ENCODE measurements at regions not wholly inside any gene's neighbourhood (a gene's known extent, or its start where the extent isn't known, plus 50 kb on each side); places are given as distances from the start of the nearest gene placed in this dataset.
"Not testable (repeated sequence)": the region's sequence is repeated elsewhere in the genome, so short reads cannot be mapped to it uniquely, and the experiment has no call there.

DNA sequence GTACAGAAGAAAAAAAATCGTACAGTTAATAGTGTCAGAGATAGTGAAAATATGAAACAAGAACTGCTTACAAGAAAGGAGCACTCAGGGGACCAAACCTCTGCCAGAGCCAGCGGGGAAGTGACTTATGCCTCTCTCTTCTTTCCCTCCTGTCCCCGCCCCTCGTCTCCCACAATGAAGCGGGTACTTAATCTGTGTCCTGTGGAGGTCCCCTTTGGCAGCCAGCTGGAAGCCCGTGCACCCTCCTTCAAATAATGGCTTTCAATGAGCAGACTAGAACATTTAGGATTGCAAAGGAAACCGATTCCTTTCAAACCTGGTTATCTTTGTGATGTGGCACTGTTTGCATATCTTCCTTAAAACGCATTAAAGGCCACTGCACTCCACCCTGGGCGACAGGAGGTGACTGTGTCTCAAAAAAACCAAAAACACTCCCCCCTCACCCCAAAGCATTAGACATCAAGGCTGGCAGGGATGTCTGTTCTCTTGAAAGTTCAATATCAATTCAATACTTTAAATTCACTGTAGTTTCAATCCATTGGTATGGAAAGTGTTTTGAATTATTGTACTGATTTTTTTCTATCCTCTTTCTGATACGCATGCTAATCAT lies 51.7 kb downstream of the PPIAL4C start:
- DNase-seq (ENCODE audit: low read depth in 2 of 2), result not testable (repeated sequence)

DNA sequence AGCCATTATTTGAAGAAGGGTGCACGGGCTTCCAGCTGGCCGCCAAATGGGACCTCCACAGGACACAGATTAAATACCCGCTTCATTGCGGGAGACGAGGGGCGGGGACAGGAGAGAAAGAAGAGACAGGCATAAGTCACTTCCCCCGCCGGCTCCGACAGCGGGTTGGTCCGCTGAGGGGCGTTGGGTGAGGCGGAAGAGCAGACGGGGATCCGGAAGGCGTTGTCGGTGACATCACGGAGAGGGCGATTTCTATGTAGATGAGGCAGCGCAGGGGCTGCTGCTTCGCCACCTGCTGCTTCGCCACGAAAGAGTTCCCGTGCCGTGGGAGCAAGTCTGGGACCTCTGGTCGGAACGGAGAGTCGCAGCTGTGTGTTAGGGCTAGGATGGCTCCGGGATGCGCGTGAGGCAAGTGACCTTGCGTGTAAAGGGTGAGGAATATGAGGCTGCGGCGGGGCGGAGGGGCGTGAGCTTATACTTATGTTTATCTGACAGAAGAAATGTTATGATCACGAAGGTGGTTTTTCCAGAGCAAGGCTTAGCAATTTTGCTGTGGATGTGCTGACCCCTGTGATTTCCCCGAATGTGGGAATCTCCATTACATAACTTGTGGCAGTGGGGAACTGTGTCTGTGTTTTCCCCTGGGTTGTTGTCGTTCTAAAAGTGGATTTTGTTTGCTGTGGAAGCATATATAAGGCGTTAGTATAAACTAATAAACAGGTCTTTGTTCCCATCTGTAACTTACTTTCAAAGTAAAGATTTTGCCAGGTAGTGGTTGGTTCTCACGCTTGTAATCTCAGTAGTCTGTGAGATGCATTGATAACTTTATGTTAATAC lies 52.9 kb downstream of the PPIAL4C start:
- DNase-seq (ENCODE audit: low read depth in 2 of 2), result peak; percentile 77 to 78

GRCh38 chr1:149638481-149638880 lies 54.8 kb downstream of the PPIAL4C start:
- not testable (repeated sequence) for DNase-seq (ENCODE audit: low read depth in 2 of 2)

DNA sequence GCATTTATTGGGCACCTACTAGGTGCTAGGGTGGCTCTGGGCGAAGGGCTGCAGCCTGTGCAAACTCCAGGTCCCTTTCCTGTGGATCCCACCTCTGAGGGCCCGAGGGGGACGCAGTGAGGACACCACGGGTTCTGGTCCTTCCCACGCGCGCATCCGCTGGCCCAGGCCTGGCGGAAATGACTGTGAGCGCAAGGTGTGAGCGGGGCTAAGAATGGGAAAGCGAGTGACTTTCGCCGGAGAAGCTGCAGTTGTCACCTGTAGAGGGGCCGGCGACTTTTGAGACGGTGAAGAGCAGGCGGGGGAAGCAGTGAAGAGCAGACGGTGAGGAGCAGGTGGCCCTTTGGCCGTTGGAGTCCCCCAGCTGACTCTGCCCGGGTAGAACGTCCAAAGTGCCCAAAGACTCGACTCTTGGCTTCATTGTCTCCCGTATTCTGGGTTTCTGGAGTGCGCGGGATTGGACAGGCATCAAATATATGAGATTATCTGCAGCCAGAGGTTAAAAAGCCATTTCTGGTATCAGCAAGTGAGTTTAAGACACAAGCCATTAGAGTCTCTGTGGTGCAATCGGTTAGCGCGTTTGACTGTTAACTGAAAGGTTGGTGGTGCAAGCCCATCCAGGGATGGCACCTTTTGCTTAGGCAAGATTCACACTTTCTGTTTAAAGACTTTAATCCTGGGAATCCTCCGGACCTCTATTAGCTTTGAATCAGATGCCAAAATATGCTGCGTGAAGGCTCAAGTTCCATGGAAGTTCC lies 55.4 kb downstream of the PPIAL4C start:
- DNase-seq (ENCODE audit: low read depth in 2 of 2), result not testable (repeated sequence)

- not testable (repeated sequence) for DNase-seq (ENCODE audit: low read depth in 2 of 2)
These were observed 57.5 kb downstream of the PPIAL4C start for GRCh38 chr1:149641179-149641578.

DNA sequence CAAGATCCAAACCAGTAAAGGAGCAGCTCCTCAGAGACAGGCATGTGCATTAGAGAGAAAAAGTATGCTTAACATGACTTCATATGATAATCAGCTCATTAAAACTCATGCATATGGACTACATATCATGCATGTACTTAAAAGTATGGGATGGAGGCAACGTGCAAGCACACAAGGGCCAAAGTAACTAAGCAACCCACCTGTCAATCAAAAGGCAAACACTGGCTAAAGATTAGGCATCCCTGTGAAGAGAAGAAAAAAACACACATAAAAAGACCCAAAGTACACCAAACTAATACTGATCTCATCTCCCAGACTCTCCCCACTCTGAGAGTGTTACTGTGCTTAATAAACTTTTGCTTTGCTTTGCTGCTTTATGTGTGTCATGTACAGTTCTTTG lies 61.2 kb downstream of the PPIAL4C start:
- not testable (repeated sequence) for DNase-seq (ENCODE audit: low read depth in 2 of 2)

DNA sequence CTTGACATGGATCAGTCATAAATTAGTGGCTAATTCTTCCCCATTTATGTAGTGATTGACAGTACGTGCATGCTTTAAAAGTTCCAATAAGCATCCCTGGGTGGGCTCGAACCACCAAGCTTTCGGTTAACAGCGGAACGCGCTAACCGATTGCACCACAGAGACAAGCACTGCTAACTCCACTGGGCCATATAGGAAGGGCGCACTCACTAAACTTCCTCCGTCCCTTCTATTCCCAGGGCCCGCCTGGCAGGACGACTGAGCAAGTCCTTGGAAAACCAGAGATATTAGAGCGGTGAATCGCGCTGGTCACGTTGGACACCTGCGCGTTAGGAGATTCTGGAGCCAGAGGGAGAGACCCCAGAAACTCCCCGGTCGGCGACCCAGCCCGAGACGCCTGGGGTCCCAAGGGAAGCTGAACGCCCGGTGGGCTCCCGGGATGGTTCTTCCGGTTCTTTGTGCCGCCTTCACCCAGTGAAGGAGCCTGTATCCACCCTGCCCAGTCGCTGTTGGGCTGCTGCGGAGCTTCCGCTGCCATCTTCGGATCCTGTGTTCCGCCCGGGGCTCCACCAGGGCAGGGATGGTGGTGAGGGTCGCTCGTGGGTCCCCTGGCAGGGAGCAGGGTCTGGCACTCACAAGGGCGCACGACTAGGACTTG lies 62.8 kb downstream of the PPIAL4C start:
- DNase-seq (ENCODE audit: low read depth in 2 of 2), result not testable (repeated sequence)

DNA sequence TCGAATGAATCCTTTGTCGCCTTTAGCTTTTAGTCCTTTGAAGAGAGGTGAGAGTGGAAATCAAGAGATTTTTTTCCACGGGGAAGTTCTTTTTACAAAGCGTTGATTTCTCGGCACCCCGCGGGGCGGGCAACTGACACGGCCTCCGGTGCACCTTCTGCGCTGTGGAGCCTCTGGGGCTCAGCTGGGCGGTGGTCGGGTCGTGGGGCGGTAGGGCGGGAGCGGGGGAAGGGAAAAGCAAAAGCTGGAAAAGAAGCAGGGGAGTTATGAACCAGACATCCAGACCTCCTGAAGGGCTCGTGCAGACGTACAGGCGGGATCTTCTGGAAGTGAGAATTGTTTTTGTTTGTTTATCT lies 63.3 kb downstream of the PPIAL4C start:
- DNase-seq (ENCODE audit: low read depth in 2 of 2), result not testable (repeated sequence)

DNA sequence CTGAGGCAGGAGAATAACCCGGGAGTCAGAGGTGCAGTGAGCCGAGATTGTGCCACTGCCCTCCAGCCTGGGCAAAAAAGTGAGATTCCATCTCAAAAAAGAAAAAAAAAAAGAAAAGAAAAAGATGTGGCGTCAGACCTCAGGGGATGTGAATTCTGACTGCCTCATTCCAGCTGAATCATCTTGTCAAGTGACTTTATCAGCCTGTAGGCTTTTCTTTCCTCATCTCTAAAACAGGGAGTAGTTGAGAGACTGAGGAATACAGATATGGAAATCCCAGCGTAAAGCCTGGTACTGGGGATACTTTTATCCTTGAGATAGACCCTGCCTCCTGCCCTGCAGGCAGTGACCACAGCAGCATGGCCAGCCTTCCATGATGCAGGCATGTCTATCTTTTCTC lies 74.1 kb downstream of the PPIAL4C start:
- not testable (repeated sequence) for DNase-seq (ENCODE audit: low read depth in 2 of 2)

DNA sequence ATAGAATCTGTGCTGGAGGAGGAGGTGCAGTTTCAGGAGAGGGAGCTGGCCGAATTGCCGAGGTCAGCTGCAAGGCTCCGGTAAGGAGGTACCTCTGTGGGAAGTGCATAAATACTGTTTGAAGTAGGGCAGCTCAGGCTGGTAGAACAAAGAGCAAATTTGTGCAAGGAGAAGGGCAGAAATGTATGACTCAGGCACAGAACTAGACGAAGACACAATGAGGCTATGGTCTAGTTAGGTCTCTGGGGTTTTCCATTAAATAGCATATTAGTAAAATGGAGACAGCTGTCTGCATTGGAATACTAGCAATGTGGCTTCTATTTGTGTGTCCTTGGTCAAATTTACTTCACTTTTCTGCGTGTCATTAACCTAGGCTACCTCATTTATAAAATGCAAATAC lies 74.5 kb downstream of the PPIAL4C start:
- not testable (repeated sequence) for DNase-seq (ENCODE audit: low read depth in 2 of 2)

- not testable (repeated sequence) for DNase-seq (ENCODE audit: low read depth in 2 of 2)
These were observed 81.0 kb downstream of the PPIAL4C start for GRCh38 chr1:149664624-149665023.

DNA sequence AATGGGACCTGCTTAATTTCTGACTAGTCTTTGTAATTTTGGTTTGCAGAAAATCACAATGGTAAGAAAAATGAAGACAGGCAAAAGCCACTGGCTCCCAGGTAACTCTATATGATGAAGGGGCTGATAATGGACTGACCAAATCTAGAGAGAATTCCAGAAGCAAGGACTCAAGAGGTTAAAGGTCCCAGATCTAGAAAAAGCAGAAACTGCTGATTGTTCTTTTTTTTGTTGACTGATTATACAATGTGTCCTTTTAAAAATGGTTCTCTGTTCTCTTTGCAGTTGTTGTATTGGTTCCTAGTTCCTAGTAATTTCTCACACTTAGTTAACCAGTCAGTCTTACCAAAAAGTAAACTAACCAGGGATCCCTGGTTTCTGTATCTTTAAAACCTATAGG lies 81.4 kb downstream of the PPIAL4C start:
- DNase-seq (ENCODE audit: low read depth in 2 of 2), result not testable (repeated sequence)

DNA sequence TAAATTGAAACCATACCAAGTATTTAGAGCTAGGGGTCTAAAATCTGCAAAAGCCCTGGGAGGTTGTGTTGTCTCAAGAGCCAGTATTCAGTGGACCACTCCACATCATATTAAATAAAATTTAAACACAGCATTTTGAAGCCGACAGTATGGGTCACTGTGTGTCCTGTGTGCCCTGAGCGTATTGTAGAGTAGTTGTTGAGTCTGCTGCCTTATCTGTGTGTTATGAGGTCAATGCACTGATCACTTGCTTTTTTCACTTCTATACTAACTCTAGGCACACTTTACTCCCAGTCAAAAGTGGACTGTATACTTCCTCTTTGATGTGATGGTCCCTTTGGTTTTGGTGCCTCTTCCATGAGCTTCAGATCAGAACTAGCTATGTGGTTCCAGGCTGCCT lies 81.9 kb downstream of the PPIAL4C start:
- not testable (repeated sequence) for DNase-seq (ENCODE audit: low read depth in 2 of 2)

- DNase-seq (ENCODE audit: low read depth in 2 of 2), result not testable (repeated sequence)
These were observed 89.7 kb downstream of the PPIAL4C start for GRCh38 chr1:149673231-149673909.

GRCh38 chr1:149674921-149675320 lies 91.3 kb downstream of the PPIAL4C start:
- DNase-seq (ENCODE audit: low read depth in 2 of 2), result not testable (repeated sequence)

DNA sequence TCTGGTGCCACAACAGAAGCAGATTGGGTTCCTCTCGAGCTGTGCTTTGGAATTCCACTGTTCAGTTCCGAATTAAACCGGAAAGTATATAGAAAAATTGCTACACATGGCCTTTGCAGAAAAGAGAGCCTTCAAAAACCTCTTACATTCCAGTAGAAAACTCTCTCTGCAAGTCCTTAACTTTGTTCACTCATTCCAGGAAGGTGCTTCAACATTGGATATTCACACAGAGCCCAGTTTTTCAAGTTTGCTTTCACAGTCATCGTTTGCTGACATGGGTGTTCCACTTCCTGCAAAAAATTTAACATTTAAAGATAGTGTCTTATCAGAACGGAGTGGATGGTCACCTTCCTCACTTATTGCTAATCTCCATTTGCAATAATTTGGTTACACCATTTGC lies 93.7 kb downstream of the PPIAL4C start:
- DNase-seq (ENCODE audit: low read depth in 2 of 2), result not testable (repeated sequence)

DNA sequence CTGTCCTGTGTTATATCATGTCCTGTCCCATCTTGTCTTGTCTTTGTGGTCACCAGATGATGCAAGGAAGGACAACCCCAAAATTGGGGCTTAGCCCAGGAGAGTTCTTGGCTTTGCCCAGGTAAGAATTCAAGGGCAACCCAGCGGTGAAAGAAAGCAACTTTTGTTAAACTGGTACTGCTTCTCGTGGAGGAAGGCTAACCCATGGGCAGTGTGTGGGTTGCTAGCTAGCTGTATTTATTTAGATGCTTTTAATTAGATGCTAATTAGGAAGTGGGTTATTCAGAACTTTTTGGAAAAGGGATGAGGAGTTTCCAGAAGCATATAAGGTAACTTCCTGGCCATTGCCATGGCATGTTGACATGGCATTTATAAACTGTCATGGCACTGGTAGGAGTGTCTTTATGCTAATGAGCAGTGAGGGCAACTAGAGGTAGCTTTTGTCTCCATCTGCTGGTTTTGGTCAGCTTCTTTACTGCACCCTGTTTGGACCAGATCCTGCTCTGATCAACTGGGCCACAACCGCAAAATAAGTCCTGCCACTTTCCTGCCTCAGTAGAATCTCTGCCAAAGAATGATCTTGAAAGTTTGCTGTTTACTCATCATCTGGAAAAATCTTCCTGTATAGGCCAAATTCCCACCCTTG lies 95.8 kb upstream of the FCGR1A start:
- DNase-seq (ENCODE audit: low read depth in 2 of 2), result not testable (repeated sequence)

GRCh38 chr1:149691399-149691798 lies 91.1 kb upstream of the FCGR1A start:
- DNase-seq (ENCODE audit: low read depth in 2 of 2), result not testable (repeated sequence)

GRCh38 chr1:149692804-149693539 lies 89.5 kb upstream of the FCGR1A start:
- DNase-seq (ENCODE audit: low read depth in 2 of 2), result not testable (repeated sequence)

DNA sequence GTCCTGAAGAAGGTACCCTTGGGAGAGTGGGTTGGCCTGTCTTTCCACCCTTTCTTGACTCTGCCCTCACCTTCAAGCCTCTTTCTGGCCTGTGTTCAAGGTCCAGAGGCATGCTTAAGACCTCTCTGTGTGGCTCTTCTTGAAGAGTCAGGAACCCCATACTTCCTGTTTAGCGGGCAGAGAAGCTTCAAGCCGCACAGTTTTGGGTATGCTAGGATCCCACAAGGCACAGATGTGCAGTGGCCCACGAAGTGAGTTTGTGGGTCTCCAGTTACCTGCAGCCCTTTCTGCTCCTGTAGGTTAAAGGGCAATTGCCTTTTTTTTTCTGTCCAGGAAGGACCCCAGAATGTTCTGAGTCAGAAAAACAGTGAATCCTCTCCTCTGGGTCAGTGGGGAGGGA lies 87.4 kb upstream of the FCGR1A start:
- not testable (repeated sequence) for DNase-seq (ENCODE audit: low read depth in 2 of 2)

Measured in stimulated activated CD4-positive, alpha-beta T cell treated with anti-CD3 and anti-CD28 coated beads, Interleukin-1b, Interleukin-23, amount 100 ng/mL, for 4 hours (primary cell).